SHP77 (cell line): ENCODE measurements at regions not wholly inside any gene's neighbourhood (a gene's known extent, or its start where the extent isn't known, plus 50 kb on each side); places are given as distances from the start of the nearest gene placed in this dataset.

ENCODE experiments used
- DNase-seq, 2 experiments: peaks; one replicate each; lab custom pipeline; 2025; lab: John Stamatoyannopoulos, UW

DNA sequence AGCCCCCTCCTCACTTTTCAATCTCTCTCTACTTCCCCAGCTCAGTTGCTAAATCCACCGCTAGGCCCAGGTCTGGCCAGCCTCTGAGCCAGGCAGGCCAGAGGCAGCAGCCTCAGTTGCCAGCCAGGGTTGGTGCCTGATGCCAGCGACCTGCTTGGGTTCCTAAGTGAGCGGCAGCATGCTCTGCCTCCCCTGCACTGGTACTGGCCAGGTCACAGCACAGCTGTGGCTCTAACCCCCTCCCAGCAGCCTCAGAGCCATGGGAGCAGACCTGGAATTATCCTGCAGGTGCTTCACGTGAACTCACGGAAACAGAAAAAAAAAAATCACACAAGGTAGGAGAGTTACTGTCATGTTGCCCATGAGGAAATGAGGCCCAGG, 82.5 kb upstream of the ATF3 start:
- DNase-seq = no peak

DNA sequence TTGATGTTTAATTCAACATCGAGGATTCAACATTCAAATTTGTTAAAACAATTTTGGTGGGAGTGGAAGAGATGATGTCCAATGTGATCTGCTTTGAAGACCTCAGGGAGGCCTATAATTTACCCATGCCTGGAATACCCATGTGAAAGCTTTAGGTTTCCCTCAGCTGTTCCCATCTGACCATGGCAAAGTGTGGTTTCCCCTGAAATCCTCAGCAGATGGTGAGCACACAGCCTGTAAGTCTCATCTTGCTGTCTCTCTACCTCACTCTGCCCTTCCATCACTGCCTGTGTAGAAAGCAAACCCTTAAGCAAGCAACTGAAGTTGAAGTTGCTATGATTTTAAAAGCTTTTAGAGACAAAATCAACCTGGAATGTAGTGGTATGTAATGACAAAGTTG, 80.1 kb upstream of the ATF3 start:
- no peak for DNase-seq

DNA sequence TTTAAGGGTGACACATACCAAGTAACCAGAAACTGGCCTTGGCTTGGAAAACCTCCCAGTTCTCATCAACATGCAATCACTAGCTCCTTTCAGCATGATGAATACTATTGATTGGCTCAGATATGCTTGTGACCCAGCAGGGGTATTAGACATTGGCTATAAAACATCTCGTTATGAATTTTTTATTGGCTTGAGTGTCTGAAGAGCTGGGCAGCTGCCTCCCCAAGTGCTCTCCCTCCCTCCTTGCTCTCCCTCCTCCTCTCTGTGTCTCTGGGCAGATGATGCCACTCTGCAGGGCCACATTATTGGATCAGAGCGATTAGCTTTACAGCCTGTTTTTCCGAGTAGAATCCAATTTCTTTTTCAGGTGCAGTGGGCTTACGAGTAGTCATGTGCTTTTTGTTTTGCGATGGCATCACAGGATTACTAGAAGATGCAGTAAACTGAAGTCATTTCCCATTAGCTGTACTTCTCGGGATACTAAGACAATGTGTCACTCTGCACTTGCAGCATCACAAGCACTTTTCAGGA, 79.3 kb upstream of the ATF3 start:
- no peak for DNase-seq

- no peak for DNase-seq
Observed at GRCh38 chr1:212531267-212531666, 77.3 kb upstream of the ATF3 start.

DNA sequence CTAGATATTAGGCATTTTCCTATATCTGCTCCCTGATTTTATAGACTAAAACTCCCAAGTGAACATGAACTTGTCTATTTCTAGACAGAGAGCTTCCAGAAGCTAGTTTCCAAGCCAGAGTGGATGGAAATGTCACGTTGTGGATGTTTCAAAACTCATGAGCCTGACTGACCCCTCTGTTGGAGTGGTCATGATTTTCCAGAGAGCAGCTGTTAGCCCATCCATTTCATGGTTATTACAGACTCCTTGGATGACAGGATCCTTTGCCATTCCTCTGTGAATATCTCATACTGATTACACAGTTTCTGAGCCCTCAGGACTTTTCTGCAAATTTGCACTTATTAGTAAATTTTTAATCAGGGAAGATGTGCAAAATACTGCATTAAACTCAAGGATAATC, 76.8 kb upstream of the ATF3 start:
- DNase-seq = no peak

GRCh38 chr1:212532469-212533147, 76.0 kb upstream of the ATF3 start:
- DNase-seq = no peak

DNA sequence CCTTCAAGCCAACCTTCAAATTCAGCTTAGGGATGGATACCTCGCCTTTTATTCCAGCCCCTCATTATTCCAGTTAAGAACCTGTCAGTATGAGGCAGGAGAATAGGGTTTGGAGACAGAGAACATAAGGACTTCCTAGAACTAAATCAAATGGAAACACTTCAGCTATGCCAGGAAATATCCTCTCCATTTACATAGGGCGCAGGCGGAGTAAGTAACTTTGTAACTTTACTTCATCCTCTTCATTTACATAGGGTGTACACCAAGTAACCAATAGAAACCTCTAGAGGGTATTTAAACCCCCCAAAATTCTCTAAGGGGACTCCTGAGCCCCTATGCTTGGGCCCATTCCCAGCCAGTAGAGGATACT, 75.4 kb upstream of the ATF3 start:
- no peak for DNase-seq

DNA sequence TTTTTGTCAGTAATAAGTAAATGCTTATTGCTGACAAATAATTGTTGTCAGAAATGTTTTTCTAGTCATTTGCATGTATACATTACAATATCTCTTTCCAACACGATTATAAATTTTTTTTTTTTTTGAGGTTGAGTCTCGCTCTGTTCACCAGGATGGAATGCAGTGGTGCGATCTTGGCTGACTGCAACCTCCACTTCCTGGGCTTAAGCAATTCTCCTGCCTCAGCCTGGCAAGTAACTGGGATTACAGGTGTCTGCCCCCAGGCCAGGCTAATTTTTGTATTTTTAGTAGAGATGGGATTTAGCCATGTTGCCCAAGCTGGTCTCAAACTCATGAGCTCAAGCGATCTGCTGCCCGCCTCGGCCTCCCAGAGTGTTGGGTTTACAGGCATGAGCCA, 72.0 kb upstream of the ATF3 start:
- no peak for DNase-seq

DNA sequence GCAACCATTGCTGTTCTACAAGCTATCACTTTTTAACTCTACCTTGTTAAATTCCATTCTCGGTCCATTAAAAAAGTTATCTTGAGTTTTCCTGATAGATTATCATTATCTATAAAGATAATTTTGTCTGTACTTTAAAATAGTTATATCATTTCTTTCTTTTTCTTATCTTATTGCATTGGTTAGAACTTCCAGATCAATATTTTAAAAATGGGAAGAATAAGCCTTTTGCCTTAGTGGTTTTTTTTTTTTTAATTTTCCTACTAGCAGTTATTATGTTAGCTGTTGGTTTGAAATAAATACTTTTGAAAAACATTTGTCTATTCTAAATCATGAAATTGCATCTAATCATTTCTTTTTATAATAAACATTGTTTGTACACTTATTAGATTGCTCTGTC, 71.0 kb upstream of the ATF3 start:
- DNase-seq = no peak

- DNase-seq = no peak
Observed at GRCh38 chr1:212539737-212540430, 68.7 kb upstream of the ATF3 start.

- DNase-seq = no peak
Observed at GRCh38 chr1:212542761-212543187, 65.8 kb upstream of the ATF3 start.

DNA sequence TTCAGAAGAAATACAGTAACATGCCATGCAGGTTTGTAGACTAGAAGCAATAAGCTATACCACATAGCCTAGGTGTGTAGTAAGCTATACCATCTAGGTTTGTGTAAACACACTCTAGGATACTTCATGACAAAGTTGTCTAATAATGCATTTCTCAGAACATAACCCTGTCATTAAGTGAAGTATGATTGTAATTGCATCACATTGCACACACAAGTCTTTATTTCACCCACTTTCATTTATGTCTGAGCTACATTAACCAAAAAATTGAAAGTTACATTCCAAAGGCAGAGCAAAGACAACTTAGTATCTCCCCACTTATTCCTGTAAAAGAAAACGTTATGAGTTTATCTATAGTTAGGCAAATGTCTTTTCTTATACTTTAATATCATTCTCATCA, 64.5 kb upstream of the ATF3 start:
- DNase-seq = no peak

- DNase-seq = no peak
Observed at GRCh38 chr1:212545941-212546635, 62.5 kb upstream of the ATF3 start.

- DNase-seq = no peak
Observed at GRCh38 chr1:212549503-212550017, 59.0 kb upstream of the ATF3 start.

- no peak for DNase-seq
Observed at GRCh38 chr1:212551929-212552328, 56.6 kb upstream of the ATF3 start.

DNA sequence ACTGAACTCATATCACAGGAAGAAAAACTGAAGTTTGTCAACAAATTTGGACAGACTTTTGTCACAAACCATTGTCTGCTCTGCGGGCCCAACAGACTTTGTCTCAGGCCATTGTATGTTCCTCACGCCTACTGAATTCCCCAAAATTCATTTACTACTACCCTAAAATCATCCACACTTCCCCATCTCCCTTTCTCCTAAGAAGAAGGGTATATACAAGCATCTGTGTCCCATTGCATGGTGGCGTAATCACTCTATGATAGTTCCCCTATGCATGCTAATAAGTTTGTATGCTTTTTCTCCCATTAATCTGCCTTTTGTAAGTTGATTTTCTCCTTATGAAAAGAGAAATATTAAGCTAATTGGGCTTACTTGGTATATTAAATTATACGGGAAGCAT, 54.9 kb upstream of the ATF3 start:
- no peak for DNase-seq

DNA sequence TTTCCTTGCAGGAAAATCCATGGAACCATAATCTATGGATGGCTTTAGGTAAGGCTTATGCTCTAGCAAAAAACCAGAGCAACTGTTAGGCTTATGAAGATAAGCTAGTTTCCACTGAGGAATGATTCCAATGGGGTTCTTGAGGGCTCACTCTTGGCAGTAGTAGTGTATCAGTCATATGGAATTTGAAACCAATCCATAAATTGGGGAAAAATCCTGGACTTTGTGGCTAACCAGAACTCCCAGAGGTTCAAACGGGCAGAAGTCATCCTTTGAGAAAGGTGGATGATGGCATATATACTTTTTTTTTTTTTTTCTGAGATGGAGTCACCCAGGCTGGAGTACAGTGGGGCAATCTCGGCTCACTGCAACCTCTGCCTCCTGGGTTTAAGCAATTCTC, 54.2 kb upstream of the ATF3 start:
- no peak for DNase-seq

GRCh38 chr1:212555426-212555825, 53.1 kb upstream of the ATF3 start:
- DNase-seq = no peak

- no peak for DNase-seq
Observed at GRCh38 chr1:212556822-212557549, 51.6 kb upstream of the ATF3 start.

GRCh38 chr1:212557739-212558692, 50.5 kb upstream of the ATF3 start:
- no peak for DNase-seq
